MG63 (cell line): ENCODE measurements at regions not wholly inside any gene's neighbourhood (a gene's known extent, or its start where the extent isn't known, plus 50 kb on each side); places are given as distances from the start of the nearest gene placed in this dataset.
A peak's percentile ranks its signal among the peaks of the same experiment; 100 is the strongest.

ENCODE experiments used
- DNase-seq: peaks from one replicate; pipeline ENCODE4 v3.0.0-alpha.2; 2020
- H3K27me3 ChIP-seq: fragments of 250-450 bp; sonication (Bioruptor Pico); 2 replicates; pipeline ENCODE4 v1.5.1; 2020; ENCODE audit warnings: mild to moderate bottlenecking, moderate library complexity
- H3K36me3 ChIP-seq: fragments of 250-450 bp; sonication (Bioruptor Pico); 2 replicates; pipeline ENCODE4 v1.5.1; 2020; ENCODE audit warnings: mild to moderate bottlenecking, moderate library complexity
- H3K4me3 ChIP-seq: fragments of 250-450 bp; sonication (Bioruptor Pico); 2 replicates; pipeline ENCODE4 v1.5.1; 2020; ENCODE audit warnings: mild to moderate bottlenecking, moderate library complexity
- H3K9me3 ChIP-seq: fragments of 250-450 bp; sonication (Bioruptor Pico); 2 replicates; pipeline ENCODE4 v1.5.1; 2020; ENCODE audit warnings: mild to moderate bottlenecking, moderate library complexity

DNA sequence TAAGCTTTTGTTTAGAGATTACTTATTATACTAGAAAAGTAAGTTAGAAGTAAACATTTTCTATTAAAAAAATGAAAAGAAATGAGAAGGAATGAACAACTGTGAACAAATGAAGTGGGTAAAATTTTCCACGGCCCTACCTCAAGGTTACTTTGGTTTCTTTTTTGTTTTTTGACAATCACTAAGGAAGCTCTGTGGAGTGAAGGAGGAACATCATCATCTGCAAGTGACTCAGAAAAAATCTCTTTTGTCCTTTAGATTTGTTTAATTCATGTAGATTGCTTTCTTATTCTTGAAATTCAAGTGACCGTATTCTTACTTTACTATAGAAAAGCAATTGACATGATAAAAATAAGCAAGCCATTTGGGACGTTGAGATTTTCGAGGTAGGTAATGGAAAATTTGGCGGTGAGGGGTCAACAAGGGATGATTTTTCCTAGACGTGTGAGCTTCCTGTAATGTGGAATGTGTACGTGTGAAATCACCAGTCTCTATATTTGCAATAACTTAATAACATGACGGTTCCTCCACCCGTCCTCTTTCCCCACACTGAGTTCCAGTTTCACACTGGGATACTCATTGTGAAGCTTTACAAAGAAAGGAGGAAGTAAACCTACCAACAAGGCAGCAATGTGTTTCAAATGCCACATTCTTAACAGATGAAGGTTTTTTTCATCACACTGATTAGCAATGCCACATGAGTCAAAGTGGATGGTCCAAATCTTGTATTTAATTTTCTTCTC is 62.3 kb upstream of the EGLN3 start:
- Histone ChIP-seq H3K36me3 (no peaks in the 10 kb centered on the region), H3K4me3 (no peak overlapping the region), H3K9me3 (no peaks in the 10 kb centered on the region), H3K27me3 (no peaks in the 10 kb centered on the region)
- DNase-seq = no peak

GRCh38 chr14:34012369-34012768 is 61.5 kb upstream of the EGLN3 start:
- no peaks in the 10 kb centered on the region for H3K27me3 ChIP-seq
- DNase-seq = no peak

DNA sequence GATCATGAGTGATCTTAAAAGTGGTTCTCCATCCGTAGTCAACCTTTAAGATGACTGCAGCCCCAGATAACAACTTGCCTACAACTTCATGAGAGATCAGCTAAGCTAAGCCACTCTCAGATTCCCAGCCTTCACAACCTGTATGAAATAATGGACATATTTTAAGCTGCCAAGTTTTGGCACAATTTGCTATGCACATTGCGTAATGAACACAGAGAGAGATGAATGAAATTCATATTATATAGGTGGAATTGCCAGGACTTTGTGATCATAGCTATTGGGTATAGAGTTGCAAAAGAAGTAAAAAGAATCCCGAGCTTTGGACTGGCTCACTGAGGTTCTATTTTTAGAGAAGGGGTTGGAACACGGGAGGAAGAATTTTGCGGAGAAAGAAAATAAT is 59.1 kb upstream of the EGLN3 start:
- Histone ChIP-seq H3K4me3 (no peak overlapping the region), H3K36me3 (no peaks in the 10 kb centered on the region), H3K9me3 (no peaks in the 10 kb centered on the region), H3K27me3 (no peaks in the 10 kb centered on the region)
- DNase-seq = no peak

More at GRCh38 chr14:34012369-34012768, 61.5 kb upstream of the EGLN3 start:
- no peaks in the 10 kb centered on the region for H3K9me3 ChIP-seq
- no peaks in the 10 kb centered on the region for H3K36me3 ChIP-seq
- no peak overlapping the region for H3K4me3 ChIP-seq

DNA sequence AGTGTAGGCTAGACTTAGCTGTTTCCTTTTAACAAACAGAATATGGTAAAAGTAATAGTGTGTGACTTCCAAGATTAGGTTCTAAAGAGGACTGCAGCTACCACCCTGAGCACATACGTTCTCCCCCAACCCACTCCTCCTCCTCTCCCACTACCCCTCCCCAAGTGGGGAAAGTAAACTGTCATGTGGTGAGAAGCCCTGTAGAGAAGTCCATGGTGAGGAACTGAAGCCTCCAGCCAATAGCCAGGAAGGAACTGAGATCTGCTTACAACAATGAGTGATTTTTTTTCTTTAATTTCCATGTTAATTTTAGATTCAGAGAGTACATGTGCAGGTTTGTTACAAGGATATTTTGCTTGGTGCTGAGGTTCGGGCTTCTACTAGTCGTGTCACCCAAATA is 57.0 kb upstream of the EGLN3 start:
- H3K4me3 ChIP-seq = no peak overlapping the region
- no peaks in the 10 kb centered on the region for H3K9me3 ChIP-seq
- H3K36me3 ChIP-seq = no peaks in the 10 kb centered on the region
- H3K27me3 ChIP-seq = no peaks in the 10 kb centered on the region
- no peak for DNase-seq

DNA sequence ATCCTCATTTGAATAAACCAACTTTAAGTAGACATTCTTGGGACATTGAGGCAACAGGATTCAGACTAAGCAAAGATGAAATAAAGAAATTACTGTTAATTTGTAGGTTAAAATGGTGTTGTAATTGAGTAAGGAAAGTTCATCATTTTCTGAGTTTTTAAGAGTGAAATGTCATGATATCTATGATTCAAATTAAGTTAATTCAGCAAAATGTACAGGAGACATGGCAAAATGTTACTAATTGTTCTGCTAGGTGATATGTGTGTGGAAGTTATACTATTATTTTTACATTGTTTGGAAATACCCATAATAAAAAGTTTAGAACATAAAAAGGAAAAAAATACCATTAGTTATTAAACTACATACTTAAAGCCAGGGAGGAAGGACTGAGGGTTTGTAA is 55.0 kb upstream of the EGLN3 start:
- no peak for DNase-seq
- Histone ChIP-seq H3K27me3 (no peaks in the 10 kb centered on the region), H3K9me3 (no peaks in the 10 kb centered on the region), H3K4me3 (no peak overlapping the region), H3K36me3 (no peaks in the 10 kb centered on the region)

DNA sequence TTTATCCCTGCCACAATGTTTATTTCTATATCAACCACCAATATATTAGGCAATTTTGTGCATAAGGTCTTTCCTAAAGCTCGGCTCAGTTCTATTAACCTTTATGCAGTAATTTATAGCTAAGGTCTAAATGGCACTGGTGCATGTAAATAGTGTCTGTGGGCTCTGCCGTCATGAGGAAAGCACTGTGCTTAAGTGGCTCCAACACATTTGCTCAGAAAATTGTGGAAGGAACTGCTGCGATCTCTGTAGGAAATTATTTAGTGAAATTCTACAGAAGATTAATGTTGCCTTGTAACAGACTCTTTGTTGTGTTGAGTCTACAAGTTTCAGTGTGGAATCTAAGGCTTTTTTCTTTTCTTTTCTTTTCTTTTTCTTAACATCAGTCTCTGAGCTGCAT is 54.0 kb upstream of the EGLN3 start:
- H3K4me3 ChIP-seq = no peak overlapping the region
- H3K9me3 ChIP-seq = no peaks in the 10 kb centered on the region
- H3K36me3 ChIP-seq = no peaks in the 10 kb centered on the region
- no peak for DNase-seq
- H3K27me3 ChIP-seq = no peaks in the 10 kb centered on the region

GRCh38 chr14:34003691-34004090 is 52.8 kb upstream of the EGLN3 start:
- Histone ChIP-seq H3K27me3 (no peaks in the 10 kb centered on the region), H3K36me3 (no peaks in the 10 kb centered on the region), H3K9me3 (no peaks in the 10 kb centered on the region), H3K4me3 (no peak overlapping the region)
- DNase-seq = peak; percentile 1

DNA sequence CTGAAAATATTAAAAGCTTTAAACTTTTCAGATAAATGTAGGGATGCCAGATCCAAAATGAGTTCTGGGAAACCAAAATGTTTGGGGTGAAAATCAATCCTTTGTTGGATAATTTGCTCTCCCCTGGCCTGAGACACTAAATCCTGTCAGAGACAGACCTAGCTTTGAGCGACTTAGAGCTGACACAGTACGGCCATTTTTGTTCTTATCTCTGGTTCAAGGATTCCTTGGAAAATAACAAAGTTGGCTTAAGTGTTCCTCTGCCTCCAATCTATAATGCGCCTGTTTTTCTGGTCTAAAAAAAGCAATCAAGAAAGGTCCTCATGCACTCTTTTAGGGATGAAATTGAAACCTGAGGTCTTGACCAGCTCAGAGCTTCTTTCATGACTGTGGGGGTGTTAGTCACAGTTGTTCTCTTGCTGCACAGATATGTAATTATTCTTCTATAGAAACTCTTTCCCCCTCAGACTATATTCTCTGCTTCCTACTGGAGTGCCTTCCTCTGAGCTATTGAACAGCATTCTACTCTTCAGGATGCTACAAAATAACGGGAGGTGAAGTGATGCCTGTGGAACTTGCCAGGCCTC is 52.3 kb upstream of the EGLN3 start:
- no peaks in the 10 kb centered on the region for H3K9me3 ChIP-seq
- H3K27me3 ChIP-seq = no peaks in the 10 kb centered on the region
- H3K36me3 ChIP-seq = no peaks in the 10 kb centered on the region
- DNase-seq = no peak
- H3K4me3 ChIP-seq = no peak overlapping the region
